Trophoblast cell (in vitro differentiated cells and primary cell): ENCODE measurements at regions not wholly inside any gene's neighbourhood (a gene's known extent, or its start where the extent isn't known, plus 50 kb on each side); places are given as distances from the start of the nearest gene placed in this dataset.

Source experiments
- DNase-seq, 2 donors: peaks; one replicate each; pipeline ENCODE4 v3.0.0-alpha.2; 2016
- H2AFZ ChIP-seq: 2 replicates; pipeline ENCODE4 v1.6.1; 2013; ENCODE audit warnings: low read length, moderate library complexity, mild to moderate bottlenecking; ENCODE audit not compliant: insufficient read depth, poor library complexity
- H2AK5ac ChIP-seq: 2 replicates; pipeline ENCODE4 v1.6.1; 2013; ENCODE audit warnings: mild to moderate bottlenecking, low read length
- H2BK120ac ChIP-seq: 2 replicates; pipeline ENCODE4 v1.6.1; 2013; ENCODE audit warnings: low read length, mild to moderate bottlenecking, moderate library complexity; ENCODE audit not compliant: insufficient read depth, poor library complexity
- H2BK12ac ChIP-seq: 2 replicates; pipeline ENCODE4 v1.6.1; 2013; ENCODE audit warnings: mild to moderate bottlenecking, low read length, moderate library complexity
- H2BK5ac ChIP-seq: 2 replicates; pipeline ENCODE4 v1.6.1; 2013; ENCODE audit warnings: low read length, low read depth, moderate library complexity, mild to moderate bottlenecking; ENCODE audit not compliant: poor library complexity
- H3K14ac ChIP-seq: 2 replicates; pipeline ENCODE4 v1.6.1; 2013; ENCODE audit warnings: mild to moderate bottlenecking, low read length
- H3K18ac ChIP-seq: 2 replicates; pipeline ENCODE4 v1.6.1; 2013; ENCODE audit warnings: mild to moderate bottlenecking, low read length
- H3K23ac ChIP-seq: 2 replicates; pipeline ENCODE4 v1.6.1; 2013; ENCODE audit warnings: low read length
- H3K27ac ChIP-seq: 2 replicates; pipeline ENCODE4 v1.5.1; 2013; ENCODE audit warnings: low read depth, mild to moderate bottlenecking, inconsistent platforms, low read length, moderate library complexity
- H3K27me3 ChIP-seq: 2 replicates; pipeline ENCODE4 v1.6.1; 2013; ENCODE audit warnings: inconsistent platforms, mild to moderate bottlenecking, low read length, moderate library complexity; ENCODE audit not compliant: insufficient read depth
- H3K36me3 ChIP-seq, 2 experiments: 1 replicate in 1 of 2; 2 replicates in 1 of 2; pipeline ENCODE4 v1.6.1; 2013; ENCODE audit warnings: low read length in 2 of 2, mild to moderate bottlenecking in 2 of 2, moderate library complexity in 1 of 2; ENCODE audit not compliant: insufficient read depth in 2 of 2, control insufficient read depth in 1 of 2
- H3K4ac ChIP-seq: 2 replicates; pipeline ENCODE4 v1.6.1; 2013; ENCODE audit warnings: low read depth, mild to moderate bottlenecking, low read length, moderate library complexity
- H3K4me1 ChIP-seq, 2 experiments: 1 replicate in 1 of 2; 2 replicates in 1 of 2; pipeline ENCODE4 v1.6.1; 2013; ENCODE audit warnings: low read length in 2 of 2, mild to moderate bottlenecking in 2 of 2, moderate library complexity in 1 of 2; ENCODE audit not compliant: insufficient read depth in 2 of 2, control insufficient read depth in 1 of 2
- H3K4me2 ChIP-seq: 2 replicates; pipeline ENCODE4 v1.6.1; 2013; ENCODE audit warnings: inconsistent platforms, mild to moderate bottlenecking, low read length, moderate library complexity
- H3K4me3 ChIP-seq: 2 replicates; pipeline ENCODE4 v1.5.1; 2013; ENCODE audit warnings: mild to moderate bottlenecking, low read depth, low read length, inconsistent platforms
- H3K79me1 ChIP-seq: one replicate; pipeline ENCODE4 v1.6.1; 2013; ENCODE audit warnings: low read length
- H3K79me2 ChIP-seq: 2 replicates; pipeline ENCODE4 v1.6.1; 2013; ENCODE audit warnings: low read length, mild to moderate bottlenecking; ENCODE audit not compliant: control insufficient read depth, insufficient read depth, poor library complexity
- H3K9ac ChIP-seq: 2 replicates; pipeline ENCODE4 v1.6.1; 2013; ENCODE audit warnings: mild to moderate bottlenecking, low read length
- H3K9me3 ChIP-seq: 2 replicates; pipeline ENCODE4 v1.6.1; 2013; ENCODE audit warnings: low read depth, mild to moderate bottlenecking, control low read depth, inconsistent platforms, low read length; ENCODE audit not compliant: insufficient read depth
- H4K12ac ChIP-seq: 2 replicates; pipeline ENCODE4 v1.6.1; 2013; ENCODE audit warnings: low read depth, mild to moderate bottlenecking, low read length, moderate library complexity
- H4K8ac ChIP-seq: 2 replicates; pipeline ENCODE4 v1.6.1; 2013; ENCODE audit warnings: low read depth, mild to moderate bottlenecking, low read length, moderate library complexity
- H4K91ac ChIP-seq: one replicate; pipeline ENCODE4 v1.6.1; 2013; ENCODE audit warnings: low read depth, mild to moderate bottlenecking, low read length, moderate library complexity
- WGBS: extraction: QIAGEN DNeasy Blood & Tissue Kit; methylation state at CpG from one replicate; pipeline ENCODE4 v1.1.7; 2013; ENCODE audit warnings: missing lambda C conversion rate; ENCODE audit not compliant: insufficient read length, insufficient coverage; ENCODE audit errors: extremely low coverage; 5-methylcytosine and 5-hydroxymethylcytosine counted together

DNA sequence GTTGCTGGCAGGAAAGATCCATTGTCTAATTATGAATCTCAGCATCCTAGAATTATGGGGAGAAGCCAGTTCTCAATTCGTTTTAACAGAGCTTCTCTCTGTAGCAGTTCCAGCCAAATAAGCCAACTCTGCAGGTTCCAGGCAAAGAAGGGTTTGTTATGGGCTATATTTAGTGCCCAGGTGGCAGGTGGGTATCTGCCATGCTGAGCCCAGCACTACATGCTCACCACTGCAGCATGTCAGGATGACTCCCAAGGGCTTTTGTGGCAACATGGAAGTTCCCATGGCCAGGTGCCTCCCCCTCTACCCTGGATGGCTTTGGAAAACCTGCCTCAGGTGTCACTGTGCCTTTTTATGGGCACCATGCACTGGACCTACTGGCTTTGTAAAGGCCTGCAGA, 74.5 kb upstream of the KCNK12 start:
- Histone ChIP-seq H2BK12ac (no peak overlapping the region), H3K79me2 (no peaks in the 10 kb centered on the region), H4K91ac (no peak overlapping the region), H3K79me1 (no peaks in the 10 kb centered on the region), H3K27me3 (no peaks in the 10 kb centered on the region), H2BK120ac (no peak overlapping the region), H3K23ac (no peak overlapping the region), H2BK5ac (no peak overlapping the region), H3K4me2 (no peak overlapping the region), H3K36me3 (no peaks in the 10 kb centered on the region), H3K4me3 (no peak overlapping the region), H3K14ac (no peak overlapping the region), H3K4me1 (peaks cover 0 to 2% of the 10 kb centered on the region in 2 experiments), H3K9ac (no peak overlapping the region), H3K18ac (no peak overlapping the region), H2AFZ (no peak overlapping the region), H4K12ac (no peak overlapping the region), H4K8ac (no peak overlapping the region), H3K27ac (no peak overlapping the region), H3K9me3 (no peaks in the 10 kb centered on the region), H3K4ac (no peak overlapping the region), H2AK5ac (no peak overlapping the region)
- WGBS = no CpG with 5 or more reads among the region's 1 CpG
- DNase-seq = no peak

DNA sequence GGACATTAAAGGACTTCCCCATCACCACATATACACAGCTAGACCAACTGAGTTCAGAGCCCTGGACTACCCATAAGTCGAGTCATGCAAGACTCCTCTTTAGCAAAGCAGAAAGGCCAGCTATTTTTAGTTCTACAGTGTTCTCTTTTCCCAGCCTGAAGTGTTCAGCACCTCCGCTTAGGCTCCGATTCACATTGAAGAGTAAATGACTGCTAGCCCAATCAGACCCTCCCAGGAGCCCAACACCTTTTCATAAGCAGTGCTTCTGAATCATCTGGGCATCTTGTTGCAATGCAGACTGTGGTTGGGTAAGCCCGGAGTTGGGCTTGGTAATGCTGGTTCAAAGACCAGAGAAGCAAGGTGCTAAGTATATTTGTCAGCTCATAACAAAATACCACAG, 73.6 kb upstream of the KCNK12 start:
- Histone ChIP-seq H3K27ac (no peak overlapping the region), H2AFZ (no peak overlapping the region), H2BK120ac (no peak overlapping the region), H3K36me3 (no peaks in the 10 kb centered on the region), H4K91ac (no peak overlapping the region), H3K4ac (no peak overlapping the region), H4K12ac (no peak overlapping the region), H2AK5ac (no peak overlapping the region), H2BK5ac (no peak overlapping the region), H3K4me2 (no peak overlapping the region), H3K14ac (no peak overlapping the region), H3K79me2 (no peaks in the 10 kb centered on the region), H3K4me3 (no peak overlapping the region), H2BK12ac (no peak overlapping the region), H3K27me3 (no peaks in the 10 kb centered on the region), H3K4me1 (no peaks in the 10 kb centered on the region), H3K18ac (no peak overlapping the region), H3K79me1 (no peaks in the 10 kb centered on the region), H4K8ac (no peak overlapping the region), H3K23ac (no peak overlapping the region), H3K9ac (no peak overlapping the region), H3K9me3 (no peaks in the 10 kb centered on the region)
- DNase-seq = peak; percentile 75 to 76
- WGBS = no CpG with 5 or more reads among the region's 4 CpGs

DNA sequence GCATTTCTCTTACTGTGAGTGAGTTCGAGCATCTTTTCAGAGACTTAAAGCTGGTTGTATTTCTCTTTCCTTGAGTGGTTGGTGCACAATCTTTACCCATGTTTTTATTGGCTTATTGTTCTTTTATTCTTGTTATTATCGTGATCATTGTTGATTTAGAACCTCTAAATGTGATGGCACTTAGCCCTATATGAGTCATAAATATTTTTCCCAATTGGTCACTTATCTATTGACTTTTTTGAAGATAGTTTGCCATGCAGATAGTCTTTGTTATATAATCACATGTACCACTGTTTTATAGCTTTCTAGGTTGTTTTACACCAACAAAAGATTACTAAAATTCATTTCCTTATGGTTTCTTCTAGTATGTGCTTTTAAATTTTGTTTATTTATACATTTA, 70.6 kb upstream of the KCNK12 start:
- no peaks in the 10 kb centered on the region for H3K9me3 ChIP-seq
- no peak overlapping the region for H3K18ac ChIP-seq
- no peaks in the 10 kb centered on the region for H3K79me2 ChIP-seq
- no CpG with 5 or more reads among the region's 2 CpGs for WGBS
- no peak for DNase-seq
- H3K27me3 ChIP-seq = no peaks in the 10 kb centered on the region
- no peaks in the 10 kb centered on the region for H3K36me3 ChIP-seq
- H4K8ac ChIP-seq = no peak overlapping the region
- no peak overlapping the region for H3K14ac ChIP-seq
- no peak overlapping the region for H4K91ac ChIP-seq
- H4K12ac ChIP-seq = no peak overlapping the region
- H3K9ac ChIP-seq = no peak overlapping the region
- H2BK120ac ChIP-seq = no peak overlapping the region
- H3K23ac ChIP-seq = no peak overlapping the region
- H3K27ac ChIP-seq = no peak overlapping the region
- no peak overlapping the region for H3K4me3 ChIP-seq
- no peak overlapping the region for H3K4me2 ChIP-seq
- no peaks in the 10 kb centered on the region for H3K79me1 ChIP-seq
- H2AK5ac ChIP-seq = no peak overlapping the region
- no peaks in the 10 kb centered on the region for H3K4me1 ChIP-seq
- no peak overlapping the region for H2BK5ac ChIP-seq
- H2BK12ac ChIP-seq = no peak overlapping the region
- no peak overlapping the region for H2AFZ ChIP-seq
- H3K4ac ChIP-seq = no peak overlapping the region

DNA sequence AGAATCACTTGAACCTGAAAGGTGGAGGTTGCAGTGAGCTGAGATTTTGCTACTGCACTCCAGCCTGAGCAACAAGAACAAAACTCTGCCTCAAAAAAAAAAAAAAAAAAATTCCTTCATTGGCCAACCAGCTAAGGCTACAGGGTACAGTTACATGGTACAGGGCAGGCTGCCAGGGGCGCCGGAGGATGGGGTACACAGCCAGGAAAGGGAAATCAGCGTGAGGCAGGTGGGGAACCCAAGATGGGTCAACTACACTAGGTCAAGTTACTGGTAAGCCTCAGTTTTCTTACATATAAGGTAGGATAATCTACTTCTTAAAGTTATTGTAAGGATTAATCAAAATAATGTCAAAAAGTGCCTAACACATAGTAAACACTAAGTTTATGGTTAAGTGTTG, 69.6 kb upstream of the KCNK12 start:
- no peak overlapping the region for H2BK5ac ChIP-seq
- H3K18ac ChIP-seq = no peak overlapping the region
- H3K79me2 ChIP-seq = no peaks in the 10 kb centered on the region
- no peak for DNase-seq
- H3K27ac ChIP-seq = no peak overlapping the region
- H2BK120ac ChIP-seq = no peak overlapping the region
- no peak overlapping the region for H4K91ac ChIP-seq
- no peak overlapping the region for H3K4me3 ChIP-seq
- no peak overlapping the region for H4K12ac ChIP-seq
- no peak overlapping the region for H3K14ac ChIP-seq
- no CpG with 5 or more reads among the region's 3 CpGs for WGBS
- no peaks in the 10 kb centered on the region for H3K9me3 ChIP-seq
- no peak overlapping the region for H3K4me2 ChIP-seq
- no peaks in the 10 kb centered on the region for H3K27me3 ChIP-seq
- H2AFZ ChIP-seq = no peak overlapping the region
- H2AK5ac ChIP-seq = no peak overlapping the region
- no peaks in the 10 kb centered on the region for H3K4me1 ChIP-seq
- H4K8ac ChIP-seq = no peak overlapping the region
- H3K4ac ChIP-seq = no peak overlapping the region
- H3K23ac ChIP-seq = no peak overlapping the region
- no peaks in the 10 kb centered on the region for H3K36me3 ChIP-seq
- H3K79me1 ChIP-seq = no peaks in the 10 kb centered on the region
- H3K9ac ChIP-seq = no peak overlapping the region
- H2BK12ac ChIP-seq = peak overlapping the region; percentile 65
